ENCODE measurements at regions not wholly inside any gene's neighbourhood (a gene's known extent, or its start where the extent isn't known, plus 50 kb on each side); places are given as distances from the start of the nearest gene placed in this dataset.

- in situ Hi-C loops (cut with MboI; ENCODE audit: low sequenced_read_pairs), result loop anchor here (25.0 kb wide), 1 partner anchor 585 kb away; no protein-coding TSS in a partner anchor
Observed at GRCh38 chr11:69902337-69902736, 83.1 kb upstream of the FGF3 start.

- in situ Hi-C loops (cut with MboI; ENCODE audit: low sequenced_read_pairs), result loop anchor here (25.0 kb wide), 1 partner anchor 584 kb away; no protein-coding TSS in a partner anchor
Observed at GRCh38 chr11:69903211-69903610, 84.0 kb upstream of the FGF3 start.

- in situ Hi-C loops (cut with MboI; ENCODE audit: low sequenced_read_pairs), result loop anchor here (25.0 kb wide), 1 partner anchor 583 kb away; no protein-coding TSS in a partner anchor
Observed at GRCh38 chr11:69904161-69904973, 85.2 kb upstream of the FGF3 start.

GRCh38 chr11:69904974-69905535, 85.8 kb upstream of the FGF3 start:
- in situ Hi-C loops (cut with MboI; ENCODE audit: low sequenced_read_pairs), result loop anchor here (25.0 kb wide), 1 partner anchor 582 kb away; no protein-coding TSS in a partner anchor

GRCh38 chr11:69905611-69906452, 86.6 kb upstream of the FGF3 start:
- in situ Hi-C loops (cut with MboI; ENCODE audit: low sequenced_read_pairs), result loop anchor here (25.0 kb wide), 1 partner anchor 581 kb away; no protein-coding TSS in a partner anchor

GRCh38 chr11:69906453-69906907, 87.3 kb upstream of the FGF3 start:
- in situ Hi-C loops (cut with MboI; ENCODE audit: low sequenced_read_pairs), result loop anchor here (25.0 kb wide), 1 partner anchor 581 kb away; no protein-coding TSS in a partner anchor

- in situ Hi-C loops (cut with MboI; ENCODE audit: low sequenced_read_pairs), result loop anchor here (25.0 kb wide), 1 partner anchor 580 kb away; no protein-coding TSS in a partner anchor
Observed at GRCh38 chr11:69907611-69908010, 88.4 kb upstream of the FGF3 start.

- in situ Hi-C loops (cut with MboI; ENCODE audit: low sequenced_read_pairs), result loop anchor here (25.0 kb wide), 1 partner anchor 579 kb away; no protein-coding TSS in a partner anchor
Observed at GRCh38 chr11:69908511-69909220, 89.5 kb upstream of the FGF3 start.

- in situ Hi-C loops (cut with MboI; ENCODE audit: low sequenced_read_pairs), result loop anchor here (25.0 kb wide), 1 partner anchor 577 kb away; no protein-coding TSS in a partner anchor
Observed at GRCh38 chr11:69909561-69910518, 90.6 kb upstream of the FGF3 start.

GRCh38 chr11:69910519-69911309, 91.5 kb upstream of the FGF3 start:
- in situ Hi-C loops (cut with MboI; ENCODE audit: low sequenced_read_pairs), result loop anchor here (25.0 kb wide), 1 partner anchor 577 kb away; no protein-coding TSS in a partner anchor

GRCh38 chr11:69911310-69912160, 92.3 kb upstream of the FGF3 start:
- in situ Hi-C loops (cut with MboI; ENCODE audit: low sequenced_read_pairs), result loop anchor here (25.0 kb wide), 1 partner anchor 576 kb away; no protein-coding TSS in a partner anchor

GRCh38 chr11:69912161-69912910, 93.1 kb upstream of the FGF3 start:
- in situ Hi-C loops (cut with MboI; ENCODE audit: low sequenced_read_pairs), result loop anchor here (25.0 kb wide), 1 partner anchor 575 kb away; no protein-coding TSS in a partner anchor

GRCh38 chr11:69912911-69913451, 93.8 kb upstream of the FGF3 start:
- in situ Hi-C loops (cut with MboI; ENCODE audit: low sequenced_read_pairs), result loop anchor here (25.0 kb wide), 1 partner anchor 574 kb away; no protein-coding TSS in a partner anchor

- in situ Hi-C loops (cut with MboI; ENCODE audit: low sequenced_read_pairs), result loop anchor here (25.0 kb wide), 1 partner anchor 574 kb away; no protein-coding TSS in a partner anchor
Observed at GRCh38 chr11:69913591-69914285, 94.5 kb upstream of the FGF3 start.

Data from HL-60/S4 (cell line).